ENCODE measurements at regions not wholly inside any gene's neighbourhood (a gene's known extent, or its start where the extent isn't known, plus 50 kb on each side); places are given as distances from the start of the nearest gene placed in this dataset.

DNA sequence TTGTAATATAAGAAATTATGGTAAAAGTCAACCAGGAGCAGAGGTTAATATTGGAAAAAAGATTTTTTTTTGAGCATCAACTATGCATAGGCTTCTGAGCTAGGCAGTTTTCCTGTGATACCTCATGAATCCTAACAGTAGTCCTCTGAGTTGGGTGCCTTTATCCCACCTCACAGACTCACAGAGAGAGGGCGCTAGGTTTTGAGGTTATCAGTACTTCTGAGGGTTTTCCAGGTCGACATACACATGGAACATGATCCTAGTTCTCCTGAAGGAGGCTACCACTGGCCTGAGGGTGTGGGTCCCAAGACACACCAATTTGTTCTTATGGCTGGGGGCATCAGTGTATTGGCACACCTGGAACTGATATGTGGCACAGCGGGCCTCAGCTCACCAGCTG, 358.8 kb upstream of the JAG1 start:
- DNase-seq (ENCODE audit: low read depth in 4 of 4, low spot score in 1 of 4), result no peak

GRCh38 chr20:11034025-11034424, 360.2 kb upstream of the JAG1 start:
- no peak for DNase-seq (ENCODE audit: low read depth in 4 of 4, low spot score in 1 of 4)

- DNase-seq (ENCODE audit: low read depth in 4 of 4, low spot score in 1 of 4), result no peak
Observed at GRCh38 chr20:11035211-11035610, 361.4 kb upstream of the JAG1 start.

DNA sequence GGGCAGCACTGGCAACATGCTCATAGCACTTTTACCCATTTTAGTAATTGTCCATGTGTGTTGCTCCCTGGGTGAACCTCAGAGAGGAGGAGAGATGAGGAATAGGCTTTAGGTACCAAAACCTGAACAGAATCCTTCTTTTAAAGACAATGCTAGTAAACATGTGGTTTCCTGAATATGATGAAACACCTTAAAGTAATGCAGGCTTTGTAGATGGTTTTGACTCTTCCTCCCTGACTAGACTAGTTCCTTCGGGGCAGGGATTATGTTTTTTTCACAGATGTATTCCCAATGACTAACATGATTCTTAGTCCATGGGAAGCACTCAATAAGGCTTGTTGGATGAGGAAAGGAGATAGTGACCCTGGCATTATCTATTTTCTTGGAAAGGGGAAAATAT, 367.6 kb upstream of the JAG1 start:
- no peak for DNase-seq (ENCODE audit: low read depth in 4 of 4, low spot score in 1 of 4)

DNA sequence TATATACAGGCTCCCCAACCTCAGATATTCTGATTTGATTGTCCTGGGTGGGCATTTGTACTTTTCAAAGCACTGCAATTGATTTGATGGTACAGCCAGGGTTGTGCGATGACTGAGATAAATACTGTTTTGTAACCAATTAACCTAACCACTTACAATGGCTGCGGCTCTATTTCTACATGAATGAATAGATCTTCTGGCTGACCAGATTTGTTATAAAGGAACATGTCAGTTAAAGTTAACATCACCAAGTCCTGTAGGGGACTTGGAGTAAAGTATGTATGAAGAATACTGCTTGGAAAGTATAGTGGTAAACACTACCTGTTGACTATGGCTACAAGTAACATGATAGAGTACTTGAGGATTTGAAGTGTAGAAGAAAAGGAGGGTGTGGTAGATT, 369.2 kb upstream of the JAG1 start:
- DNase-seq (ENCODE audit: low read depth in 4 of 4, low spot score in 1 of 4), result no peak

- no peak for DNase-seq (ENCODE audit: low read depth in 4 of 4, low spot score in 1 of 4)
Observed at GRCh38 chr20:11044561-11044960, 370.8 kb upstream of the JAG1 start.

GRCh38 chr20:11045412-11046175, 371.8 kb upstream of the JAG1 start:
- no peak for DNase-seq (ENCODE audit: low read depth in 4 of 4, low spot score in 1 of 4)

- DNase-seq (ENCODE audit: low read depth in 4 of 4, low spot score in 1 of 4), result no peak
Observed at GRCh38 chr20:11047559-11047958, 373.8 kb upstream of the JAG1 start.

DNA sequence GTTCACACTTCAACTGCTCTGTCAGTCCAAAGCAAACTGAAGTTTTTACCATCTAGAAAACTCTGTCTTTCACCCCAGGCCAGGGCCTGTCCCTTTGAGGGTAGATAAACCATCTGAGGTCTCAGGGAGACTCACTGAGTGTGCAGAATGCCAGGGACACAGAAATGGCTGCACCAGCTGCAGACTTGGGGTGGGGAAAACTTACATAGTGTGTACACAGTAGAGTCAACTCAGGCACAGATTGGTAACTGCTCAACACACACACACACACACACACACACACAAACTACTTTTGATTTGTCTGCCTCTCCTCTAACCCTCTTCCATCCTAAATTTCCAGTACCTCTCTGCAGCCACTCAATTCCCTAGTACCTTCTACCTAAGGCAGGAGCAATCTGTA, 374.9 kb upstream of the JAG1 start:
- DNase-seq (ENCODE audit: low read depth in 4 of 4, low spot score in 1 of 4), result no peak

- DNase-seq (ENCODE audit: low read depth in 4 of 4, low spot score in 1 of 4), result no peak
Observed at GRCh38 chr20:11050350-11050749, 376.6 kb upstream of the JAG1 start.

- no peak for DNase-seq (ENCODE audit: low read depth in 4 of 4, low spot score in 1 of 4)
Observed at GRCh38 chr20:11051136-11051535, 377.3 kb upstream of the JAG1 start.

GRCh38 chr20:11053310-11053709, 379.5 kb upstream of the JAG1 start:
- no peak for DNase-seq (ENCODE audit: low read depth in 4 of 4, low spot score in 1 of 4)

- DNase-seq (ENCODE audit: low read depth in 4 of 4, low spot score in 1 of 4), result no peak
Observed at GRCh38 chr20:11054266-11054993, 380.6 kb upstream of the JAG1 start.

- DNase-seq (ENCODE audit: low read depth in 4 of 4, low spot score in 1 of 4), result no peak
Observed at GRCh38 chr20:11056414-11056813, 382.6 kb upstream of the JAG1 start.

DNA sequence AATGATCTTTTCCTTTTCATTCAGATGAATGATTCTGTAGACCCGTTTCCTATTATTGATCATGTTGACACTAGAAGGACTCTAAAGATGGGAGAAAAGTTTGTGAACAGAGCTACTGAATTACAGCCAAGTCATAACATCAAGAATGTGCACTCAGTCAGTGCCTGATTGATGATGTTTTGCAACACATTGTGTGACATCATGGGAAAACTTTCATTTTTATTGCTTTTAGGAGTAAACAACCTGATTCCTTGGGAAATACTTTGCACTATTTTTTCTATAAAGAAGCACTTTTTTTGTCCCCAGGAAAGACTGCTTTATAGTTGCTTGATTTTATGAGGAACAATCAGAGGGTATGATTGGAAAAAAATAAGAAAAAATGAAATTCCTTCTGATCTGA, 383.8 kb upstream of the JAG1 start:
- DNase-seq (ENCODE audit: low read depth in 4 of 4, low spot score in 1 of 4), result no peak

DNA sequence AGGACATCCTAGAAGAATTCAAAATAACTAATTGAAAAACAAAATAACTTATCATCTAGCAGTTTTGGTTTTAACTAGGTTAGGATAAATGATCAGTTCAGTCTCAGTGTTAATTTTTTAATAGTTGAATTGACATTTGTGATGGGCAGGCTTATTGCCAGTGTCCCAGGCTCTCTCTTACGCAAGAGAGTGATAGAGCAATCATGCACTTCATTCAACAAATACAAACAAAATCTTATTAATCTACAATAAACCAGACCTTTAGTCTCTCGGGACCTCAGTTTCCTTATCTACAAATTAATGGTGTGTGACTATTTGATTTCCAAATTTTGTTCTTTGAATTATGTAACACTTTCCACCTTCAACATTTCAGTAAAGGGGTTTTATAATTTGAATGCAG, 385.9 kb upstream of the JAG1 start:
- DNase-seq (ENCODE audit: low read depth in 4 of 4, low spot score in 1 of 4), result no peak

- no peak for DNase-seq (ENCODE audit: low read depth in 4 of 4, low spot score in 1 of 4)
Observed at GRCh38 chr20:11060423-11061185, 386.8 kb upstream of the JAG1 start.

GRCh38 chr20:11063444-11063843, 389.6 kb upstream of the JAG1 start:
- no peak for DNase-seq (ENCODE audit: low read depth in 4 of 4, low spot score in 1 of 4)

GRCh38 chr20:11064946-11065345, 391.1 kb upstream of the JAG1 start:
- DNase-seq (ENCODE audit: low read depth in 4 of 4, low spot score in 1 of 4), result no peak

GRCh38 chr20:11067359-11067758, 393.6 kb upstream of the JAG1 start:
- no peak for DNase-seq (ENCODE audit: low read depth in 4 of 4, low spot score in 1 of 4)

DNA sequence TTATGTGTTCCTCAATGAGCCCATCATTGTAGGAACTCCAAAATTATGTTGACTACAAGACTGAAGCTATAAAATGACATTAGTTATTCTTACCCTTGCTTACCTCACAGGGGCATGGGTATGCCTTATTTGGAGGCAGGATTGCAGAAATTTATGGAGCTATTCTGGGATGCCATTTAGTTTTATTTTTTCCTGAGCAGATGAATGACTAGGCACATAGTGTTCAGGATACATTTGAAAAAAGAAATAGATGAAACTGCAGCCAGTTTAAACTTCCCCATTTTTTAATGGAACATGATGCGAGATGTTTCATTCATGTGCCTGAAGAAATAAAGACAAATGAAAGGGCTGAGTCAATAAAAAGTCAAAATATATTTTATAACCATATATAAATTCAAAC, 399.2 kb upstream of the JAG1 start:
- DNase-seq (ENCODE audit: low read depth in 4 of 4, low spot score in 1 of 4), result no peak

Measured in stimulated activated CD4-positive, alpha-beta T cell treated with anti-CD3 and anti-CD28 coated beads, Interleukin-1b, Interleukin-23, amount 100 ng/mL, for 24 hours (primary cell).